HG03095 (cell line): ENCODE measurements at regions not wholly inside any gene's neighbourhood (a gene's known extent, or its start where the extent isn't known, plus 50 kb on each side); places are given as distances from the start of the nearest gene placed in this dataset.

Experiments
- ATAC-seq: cut with Tn5 transposase; IDR thresholded peaks from one replicate; pipeline ENCODE4 v1.9.1; 2021; ENCODE audit warnings: moderate library complexity; ENCODE audit not compliant: unreplicated experiment

GRCh38 chr12:132408626-132409494 lies 79.5 kb upstream of the GALNT9 start:
- no peak for ATAC-seq

GRCh38 chr12:132407992-132408391 lies 78.6 kb upstream of the GALNT9 start:
- ATAC-seq = no peak

GRCh38 chr12:132407451-132407961 lies 78.1 kb upstream of the GALNT9 start:
- no peak for ATAC-seq

GRCh38 chr12:132406493-132407450 lies 77.4 kb upstream of the GALNT9 start:
- ATAC-seq = no peak

GRCh38 chr12:132405742-132406251 lies 76.4 kb upstream of the GALNT9 start:
- no peak for ATAC-seq

- no peak for ATAC-seq
These were observed 75.8 kb upstream of the GALNT9 start for GRCh38 chr12:132404951-132405741.

- no peak for ATAC-seq
These were observed 75.1 kb upstream of the GALNT9 start for GRCh38 chr12:132404435-132404855.

GRCh38 chr12:132403636-132404434 lies 74.4 kb upstream of the GALNT9 start:
- no peak for ATAC-seq

- ATAC-seq = no peak
These were observed 73.5 kb upstream of the GALNT9 start for GRCh38 chr12:132402831-132403416.

- no peak for ATAC-seq
These were observed 72.6 kb upstream of the GALNT9 start for GRCh38 chr12:132401982-132402381.

- no peak for ATAC-seq
These were observed 70.7 kb upstream of the GALNT9 start for GRCh38 chr12:132400011-132400641.

GRCh38 chr12:132399092-132400010 lies 70.0 kb upstream of the GALNT9 start:
- ATAC-seq = no peak

- no peak for ATAC-seq
These were observed 69.1 kb upstream of the GALNT9 start for GRCh38 chr12:132398386-132398991.

GRCh38 chr12:132397934-132398385 lies 68.6 kb upstream of the GALNT9 start:
- ATAC-seq = no peak

GRCh38 chr12:132397152-132397933 lies 68.0 kb upstream of the GALNT9 start:
- no peak for ATAC-seq

- ATAC-seq = no peak
These were observed 67.3 kb upstream of the GALNT9 start for GRCh38 chr12:132396657-132397056.
